Ishikawa (cell line): ENCODE measurements at regions not wholly inside any gene's neighbourhood (a gene's known extent, or its start where the extent isn't known, plus 50 kb on each side); places are given as distances from the start of the nearest gene placed in this dataset.

Experiments
- EGR1 ChIP-seq: IDR thresholded peaks from 2 replicates; pipeline ENCODE4 v1.6.1; 2012
- EP300 ChIP-seq: IDR thresholded peaks from 2 replicates; pipeline ENCODE4 v1.6.1; 2012; ENCODE audit warnings: borderline replicate concordance
- FOXM1 ChIP-seq: IDR thresholded peaks from 2 replicates; pipeline ENCODE4 v1.6.1; 2012; ENCODE audit warnings: low read depth, borderline replicate concordance
- MAX ChIP-seq: IDR thresholded peaks from 2 replicates; pipeline ENCODE4 v1.6.1; 2012
- RAD21 ChIP-seq: IDR thresholded peaks from 2 replicates; pipeline ENCODE4 v1.6.1; 2012; ENCODE audit warnings: low read depth
- TAF1 ChIP-seq: IDR thresholded peaks from 2 replicates; pipeline ENCODE4 v1.6.1; 2012; ENCODE audit warnings: low read depth, mild to moderate bottlenecking
- TCF12 ChIP-seq: IDR thresholded peaks from 2 replicates; pipeline ENCODE4 v1.6.1; 2012; ENCODE audit warnings: low read depth
- YY1 ChIP-seq: IDR thresholded peaks from 2 replicates; pipeline ENCODE4 v1.6.1; 2012; ENCODE audit warnings: low read depth
- TF ChIP-seq, protein P1 (sequence below): IDR thresholded peaks from 2 replicates; pipeline ENCODE4 v1.6.1; 2012
- TF ChIP-seq, protein P2 (sequence below): IDR thresholded peaks from 2 replicates; pipeline ENCODE4 v1.6.1; 2012; ENCODE audit warnings: low read depth, mild to moderate bottlenecking

DNA sequence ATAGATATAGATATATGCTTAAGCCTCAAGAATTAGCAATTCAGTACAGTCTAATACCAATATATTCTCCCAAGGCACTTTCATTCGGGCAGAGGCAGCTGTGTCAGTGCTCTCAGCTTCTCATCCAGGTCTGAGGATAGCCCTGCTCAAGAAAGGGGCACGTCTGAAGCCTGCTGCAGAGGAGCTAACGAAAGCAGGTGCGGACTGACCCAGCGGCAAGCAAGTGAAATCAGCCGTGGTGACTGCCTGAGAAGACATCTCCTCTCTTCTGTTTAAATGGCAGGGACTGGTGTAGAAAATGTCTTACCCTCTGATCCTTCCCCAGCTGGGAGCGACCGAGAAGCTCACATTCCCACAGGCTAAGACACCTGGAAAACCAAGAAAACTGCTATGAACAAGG, 468.6 kb downstream of the BRD1 start:
- TF ChIP-seq EP300 = no peak
- no peak for TF ChIP-seq YY1
- TF ChIP-seq, protein P1, sequence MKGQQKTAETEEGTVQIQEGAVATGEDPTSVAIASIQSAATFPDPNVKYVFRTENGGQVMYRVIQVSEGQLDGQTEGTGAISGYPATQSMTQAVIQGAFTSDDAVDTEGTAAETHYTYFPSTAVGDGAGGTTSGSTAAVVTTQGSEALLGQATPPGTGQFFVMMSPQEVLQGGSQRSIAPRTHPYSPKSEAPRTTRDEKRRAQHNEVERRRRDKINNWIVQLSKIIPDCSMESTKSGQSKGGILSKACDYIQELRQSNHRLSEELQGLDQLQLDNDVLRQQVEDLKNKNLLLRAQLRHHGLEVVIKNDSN = no peak
- no peak for TF ChIP-seq FOXM1
- TF ChIP-seq MAX = no peak
- TF ChIP-seq RAD21 = no peak
- TF ChIP-seq, protein P2, sequence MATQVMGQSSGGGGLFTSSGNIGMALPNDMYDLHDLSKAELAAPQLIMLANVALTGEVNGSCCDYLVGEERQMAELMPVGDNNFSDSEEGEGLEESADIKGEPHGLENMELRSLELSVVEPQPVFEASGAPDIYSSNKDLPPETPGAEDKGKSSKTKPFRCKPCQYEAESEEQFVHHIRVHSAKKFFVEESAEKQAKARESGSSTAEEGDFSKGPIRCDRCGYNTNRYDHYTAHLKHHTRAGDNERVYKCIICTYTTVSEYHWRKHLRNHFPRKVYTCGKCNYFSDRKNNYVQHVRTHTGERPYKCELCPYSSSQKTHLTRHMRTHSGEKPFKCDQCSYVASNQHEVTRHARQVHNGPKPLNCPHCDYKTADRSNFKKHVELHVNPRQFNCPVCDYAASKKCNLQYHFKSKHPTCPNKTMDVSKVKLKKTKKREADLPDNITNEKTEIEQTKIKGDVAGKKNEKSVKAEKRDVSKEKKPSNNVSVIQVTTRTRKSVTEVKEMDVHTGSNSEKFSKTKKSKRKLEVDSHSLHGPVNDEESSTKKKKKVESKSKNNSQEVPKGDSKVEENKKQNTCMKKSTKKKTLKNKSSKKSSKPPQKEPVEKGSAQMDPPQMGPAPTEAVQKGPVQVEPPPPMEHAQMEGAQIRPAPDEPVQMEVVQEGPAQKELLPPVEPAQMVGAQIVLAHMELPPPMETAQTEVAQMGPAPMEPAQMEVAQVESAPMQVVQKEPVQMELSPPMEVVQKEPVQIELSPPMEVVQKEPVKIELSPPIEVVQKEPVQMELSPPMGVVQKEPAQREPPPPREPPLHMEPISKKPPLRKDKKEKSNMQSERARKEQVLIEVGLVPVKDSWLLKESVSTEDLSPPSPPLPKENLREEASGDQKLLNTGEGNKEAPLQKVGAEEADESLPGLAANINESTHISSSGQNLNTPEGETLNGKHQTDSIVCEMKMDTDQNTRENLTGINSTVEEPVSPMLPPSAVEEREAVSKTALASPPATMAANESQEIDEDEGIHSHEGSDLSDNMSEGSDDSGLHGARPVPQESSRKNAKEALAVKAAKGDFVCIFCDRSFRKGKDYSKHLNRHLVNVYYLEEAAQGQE = no peak
- TF ChIP-seq TCF12 = no peak
- TF ChIP-seq TAF1 = no peak
- no peak for TF ChIP-seq EGR1
